H9 (cell line): ENCODE measurements at regions not wholly inside any gene's neighbourhood (a gene's known extent, or its start where the extent isn't known, plus 50 kb on each side); places are given as distances from the start of the nearest gene placed in this dataset.

Experiments used
- DNase-seq: peaks from one replicate; pipeline ENCODE4 v3.0.0-alpha.2; 2017
- H2AFZ ChIP-seq: one replicate; pipeline ENCODE4 v1.6.1; 2013; ENCODE audit warnings: mild to moderate bottlenecking, low read length, control low read depth, moderate library complexity
- H2AK5ac ChIP-seq: 2 replicates; pipeline ENCODE4 v1.6.1; 2013; ENCODE audit warnings: low read length, control low read depth, mixed read lengths; ENCODE audit not compliant: insufficient read length
- H2BK120ac ChIP-seq: one replicate; pipeline ENCODE4 v1.6.1; 2013; ENCODE audit warnings: low read depth, mild to moderate bottlenecking, low read length, control low read depth, inconsistent platforms; ENCODE audit not compliant: poor library complexity, severe bottlenecking
- H2BK12ac ChIP-seq: 2 replicates; pipeline ENCODE4 v1.6.1; 2013; ENCODE audit warnings: low read length, control low read depth, mixed read lengths, low read depth; ENCODE audit not compliant: insufficient read length
- H2BK15ac ChIP-seq: 2 replicates; pipeline ENCODE4 v1.6.1; 2013; ENCODE audit warnings: low read depth, low read length, control low read depth
- H2BK20ac ChIP-seq: one replicate; pipeline ENCODE4 v1.6.1; 2013; ENCODE audit warnings: low read depth, mild to moderate bottlenecking, low read length, control low read depth, inconsistent platforms; ENCODE audit not compliant: poor library complexity, severe bottlenecking
- H2BK5ac ChIP-seq: 2 replicates; pipeline ENCODE4 v1.6.1; 2013; ENCODE audit warnings: low read length, control low read depth, mixed read lengths; ENCODE audit not compliant: insufficient read length
- H3K14ac ChIP-seq: 2 replicates; pipeline ENCODE4 v1.6.1; 2013; ENCODE audit warnings: low read length, control low read depth; ENCODE audit not compliant: insufficient read depth
- H3K18ac ChIP-seq: 2 replicates; pipeline ENCODE4 v1.6.1; 2013; ENCODE audit warnings: low read depth, mild to moderate bottlenecking, mixed read lengths, low read length, control low read depth; ENCODE audit not compliant: insufficient read length
- H3K23ac ChIP-seq: 2 replicates; pipeline ENCODE4 v1.6.1; 2013; ENCODE audit warnings: low read length, control low read depth, mixed read lengths, low read depth; ENCODE audit not compliant: insufficient read length
- H3K23me2 ChIP-seq: 2 replicates; pipeline ENCODE4 v1.6.1; 2013; ENCODE audit warnings: low read depth, mild to moderate bottlenecking, mixed read lengths, low read length, control low read depth; ENCODE audit not compliant: insufficient read length, poor library complexity, severe bottlenecking
- H3K27ac ChIP-seq: 2 replicates; pipeline ENCODE4 v1.5.1; 2013; ENCODE audit warnings: low read length, control low read depth, mixed read lengths, low read depth; ENCODE audit not compliant: insufficient read length
- H3K27me3 ChIP-seq: 2 replicates; pipeline ENCODE4 v1.6.1; 2013; ENCODE audit warnings: low read length, control low read depth, inconsistent platforms; ENCODE audit not compliant: insufficient read depth
- H3K4ac ChIP-seq: 2 replicates; pipeline ENCODE4 v1.6.1; 2013; ENCODE audit warnings: low read depth, mild to moderate bottlenecking, control low read depth, inconsistent platforms, low read length, moderate library complexity
- H3K4me1 ChIP-seq: 2 replicates; pipeline ENCODE4 v1.6.1; 2013; ENCODE audit warnings: low read length, control low read depth, inconsistent platforms; ENCODE audit not compliant: insufficient read depth
- H3K4me2 ChIP-seq: 2 replicates; pipeline ENCODE4 v1.6.1; 2013; ENCODE audit warnings: low read length, control low read depth, mixed read lengths; ENCODE audit not compliant: insufficient read length, insufficient read depth
- H3K56ac ChIP-seq: 2 replicates; pipeline ENCODE4 v1.6.1; 2013; ENCODE audit warnings: low read depth, mild to moderate bottlenecking, mixed read lengths, low read length, control low read depth; ENCODE audit not compliant: insufficient read length
- H3K79me1 ChIP-seq: 2 replicates; pipeline ENCODE4 v1.6.1; 2013; ENCODE audit warnings: low read depth, mild to moderate bottlenecking, moderate library complexity, low read length, control low read depth, inconsistent platforms; ENCODE audit not compliant: insufficient read depth, poor library complexity, severe bottlenecking
- H3K79me2 ChIP-seq: 2 replicates; pipeline ENCODE4 v1.6.1; 2013; ENCODE audit warnings: low read length, control low read depth, inconsistent platforms; ENCODE audit not compliant: insufficient read depth
- H3K9ac ChIP-seq: 2 replicates; pipeline ENCODE4 v1.6.1; 2013; ENCODE audit warnings: low read length, control low read depth, mixed read lengths; ENCODE audit not compliant: insufficient read length; ENCODE audit errors: extremely low read depth
- H3K9me3 ChIP-seq: one replicate; pipeline ENCODE4 v1.6.1; 2013; ENCODE audit warnings: low read depth, low read length, inconsistent platforms; ENCODE audit not compliant: control insufficient read depth
- H3T11ph ChIP-seq: one replicate; pipeline ENCODE4 v1.6.1; 2013; ENCODE audit warnings: mild to moderate bottlenecking, low read length, control low read depth, inconsistent platforms
- H4K20me1 ChIP-seq: one replicate; pipeline ENCODE4 v1.6.1; 2013; ENCODE audit not compliant: control insufficient read depth, insufficient read length, insufficient read depth
- H4K5ac ChIP-seq: 2 replicates; pipeline ENCODE4 v1.6.1; 2013; ENCODE audit warnings: low read depth, mild to moderate bottlenecking, mixed read lengths, low read length, control low read depth; ENCODE audit not compliant: insufficient read length
- H4K8ac ChIP-seq: replicated peaks from 2 replicates; pipeline ENCODE4 v1.6.1; 2013; ENCODE audit warnings: low read length, control low read depth, mixed read lengths, low read depth; ENCODE audit not compliant: insufficient read length
- H4K91ac ChIP-seq: 2 replicates; pipeline ENCODE4 v1.6.1; 2013; ENCODE audit warnings: low read depth, mild to moderate bottlenecking, moderate library complexity, mixed read lengths, low read length, control low read depth; ENCODE audit not compliant: insufficient read length
- H3K27ac Mint-ChIP-seq, 3 experiments: 2 replicates in 2 of 3; 3 replicates in 1 of 3; pipeline ENCODE4 v1.8.0; 2020 to 2021; ENCODE audit warnings: mixed read lengths in 3 of 3, mild to moderate bottlenecking in 1 of 3, moderate library complexity in 1 of 3
- H3K27me3 Mint-ChIP-seq: 2 replicates; pipeline ENCODE4 v1.8.0; 2021; ENCODE audit warnings: low read depth, mild to moderate bottlenecking, moderate library complexity, mixed read lengths
- H3K36me3 Mint-ChIP-seq, 3 experiments: 2 replicates in 2 of 3; 3 replicates in 1 of 3; pipeline ENCODE4 v1.8.0; 2020 to 2021; ENCODE audit warnings: low read depth in 3 of 3, mixed read lengths in 3 of 3; ENCODE audit not compliant: insufficient read depth in 1 of 3
- H3K4me1 Mint-ChIP-seq, 2 experiments: 2 replicates each; pipeline ENCODE4 v1.8.0; 2020; ENCODE audit warnings: mixed read lengths in 2 of 2
- H3K4me3 Mint-ChIP-seq, 2 experiments: 2 replicates in 1 of 2; 3 replicates in 1 of 2; pipeline ENCODE4 v1.8.0; 2020 to 2021; ENCODE audit warnings: mild to moderate bottlenecking in 2 of 2, mixed read lengths in 2 of 2, moderate library complexity in 1 of 2
- H3K9me3 Mint-ChIP-seq, 2 experiments: 2 replicates in 1 of 2; 3 replicates in 1 of 2; pipeline ENCODE4 v1.8.0; 2020; ENCODE audit warnings: mild to moderate bottlenecking in 2 of 2, mixed read lengths in 2 of 2, moderate library complexity in 1 of 2
- CTCF ChIP-seq: fragments of 200-600 bp; sonication (generic); conservative IDR thresholded peaks from 3 replicates; pipeline ENCODE4 v1.8.0; 2021; ENCODE audit warnings: antibody characterized with exemption, mild to moderate bottlenecking
- WGBS: extraction: QIAGEN DNeasy Blood & Tissue Kit; methylation state at CpG from one replicate; pipeline ENCODE4 v1.1.7; 2013; ENCODE audit warnings: missing lambda C conversion rate, low lambda C conversion rate, mixed read lengths; ENCODE audit not compliant: insufficient read length; ENCODE audit errors: extremely low coverage; 5-methylcytosine and 5-hydroxymethylcytosine counted together

- Mint-ChIP-seq H3K4me1 (peaks cover 16 to 17% of the 10 kb centered on the region in 2 experiments), H3K36me3 (peaks cover 0 to 8% (median 4%) of the 10 kb centered on the region in 3 experiments; a peak in 3 of 7 replicates), H3K27ac (no peak overlapping the region), H3K9me3 (peaks cover 8% of the 10 kb centered on the region in 2 experiments; a peak in 4 of 5 replicates), H3K27me3 (peaks cover 97% of the 10 kb centered on the region), H3K4me3 (no peak overlapping the region)
- no peaks in the 10 kb centered on the region for H3K79me2 ChIP-seq
- no peak overlapping the region for H2BK12ac ChIP-seq
- H3K9ac ChIP-seq, result no peak overlapping the region
- H4K5ac ChIP-seq, result no peak overlapping the region
- no peak overlapping the region for H2BK15ac ChIP-seq
- no peaks in the 10 kb centered on the region for H3K4me1 ChIP-seq
- H3K4ac ChIP-seq, result no peak overlapping the region
- no peaks in the 10 kb centered on the region for H4K20me1 ChIP-seq
- no peak overlapping the region for H4K91ac ChIP-seq
- H2AFZ ChIP-seq, result no peak overlapping the region
- H2BK5ac ChIP-seq, result no peak overlapping the region
- H3K27me3 ChIP-seq, result peaks cover 12% of the 10 kb centered on the region; the same call in 1 of the 2 replicates
- no peak overlapping the region for H3K14ac ChIP-seq
- no peaks in the 10 kb centered on the region for H3K79me1 ChIP-seq
- TF ChIP-seq CTCF, result no peak
- H3K18ac ChIP-seq, result no peak overlapping the region
- H2AK5ac ChIP-seq, result no peak overlapping the region
- no peak for DNase-seq
- no peak overlapping the region for H3K4me2 ChIP-seq
- H3K23me2 ChIP-seq, result no peaks in the 10 kb centered on the region
- no peak overlapping the region for H2BK20ac ChIP-seq
- no peak overlapping the region for H3T11ph ChIP-seq
- H3K23ac ChIP-seq, result no peak overlapping the region
- no peak overlapping the region for H2BK120ac ChIP-seq
- H3K56ac ChIP-seq, result no peak overlapping the region
- H4K8ac ChIP-seq, result no peak overlapping the region
- H3K27ac ChIP-seq, result no peak overlapping the region
- no peaks in the 10 kb centered on the region for H3K9me3 ChIP-seq
- no CpG with 5 or more reads among the region's 3 CpGs for WGBS
Observed at GRCh38 chr22:22130953-22131608, 113.5 kb upstream of the VPREB1 start.
